ENCODE measurements at regions not wholly inside any gene's neighbourhood (a gene's known extent, or its start where the extent isn't known, plus 50 kb on each side); places are given as distances from the start of the nearest gene placed in this dataset.
A peak's percentile ranks its signal among the peaks of the same experiment; 100 is the strongest.
"Not testable (repeated sequence)": the region's sequence is repeated elsewhere in the genome, so short reads cannot be mapped to it uniquely, and the experiment has no call there.

DNA sequence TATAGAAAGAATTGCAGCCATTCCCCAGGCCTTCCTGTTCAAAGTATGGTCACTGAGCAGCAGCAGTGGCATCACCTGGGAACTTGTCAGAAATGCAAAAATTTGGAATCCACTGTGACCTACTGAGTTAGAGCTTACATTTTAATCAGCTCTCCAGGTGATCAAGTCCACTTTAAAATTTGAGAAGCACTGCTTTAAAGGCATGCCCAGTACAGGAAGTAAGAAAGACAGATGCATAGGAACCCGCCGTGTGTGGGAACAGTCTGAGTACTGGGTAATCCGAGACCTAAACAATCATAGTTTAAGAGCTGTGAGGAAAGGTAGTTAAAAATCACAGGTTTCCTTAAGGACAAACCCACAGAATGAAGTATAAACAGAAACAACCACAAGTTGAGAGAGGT, 462.4 kb downstream of the RAB38 start:
- no peak overlapping the region for H3K9ac ChIP-seq (ENCODE audit: low read length)
- no peaks in the 10 kb centered on the region for H4K20me1 ChIP-seq (ENCODE audit: insufficient read depth, low read depth, low read length)
- H3K27me3 ChIP-seq (ENCODE audit: low read length) = no peaks in the 10 kb centered on the region
- H3K9me2 ChIP-seq (replicated peaks; ENCODE audit: insufficient read depth, low read length) = no peaks in the 10 kb centered on the region
- no peaks in the 10 kb centered on the region for H3K79me2 ChIP-seq (ENCODE audit: low read length)
- H3K4me2 ChIP-seq (ENCODE audit: low read depth, low read length, poor library complexity, severe bottlenecking) = no peak overlapping the region
- no peak overlapping the region for H3K27ac ChIP-seq (ENCODE audit: low read length)
- H2AFZ ChIP-seq (ENCODE audit: low read length) = peak overlapping the region; percentile 15; the same call in 1 of the 2 replicates
- H3K4me1 ChIP-seq (ENCODE audit: low read length) = no peaks in the 10 kb centered on the region
- H3K4me3 ChIP-seq (ENCODE audit: low read length) = no peak overlapping the region
- no peaks in the 10 kb centered on the region for H3K9me3 ChIP-seq (ENCODE audit: low read length)
- H3K36me3 ChIP-seq (ENCODE audit: insufficient read depth, low read length) = no peaks in the 10 kb centered on the region
- DNase-seq = no peak

- Histone ChIP-seq H3K79me2 (ENCODE audit: low read length) (no peaks in the 10 kb centered on the region), H3K27me3 (ENCODE audit: low read length) (no peaks in the 10 kb centered on the region), H2AFZ (ENCODE audit: low read length) (no peak overlapping the region), H3K4me1 (ENCODE audit: low read length) (no peaks in the 10 kb centered on the region), H4K20me1 (ENCODE audit: insufficient read depth, low read depth, low read length) (no peaks in the 10 kb centered on the region), H3K4me3 (ENCODE audit: low read length) (no peak overlapping the region), H3K9me3 (ENCODE audit: low read length) (no peaks in the 10 kb centered on the region), H3K9ac (ENCODE audit: low read length) (no peak overlapping the region), H3K36me3 (ENCODE audit: insufficient read depth, low read length) (no peaks in the 10 kb centered on the region), H3K9me2 (replicated peaks; ENCODE audit: insufficient read depth, low read length) (no peaks in the 10 kb centered on the region), H3K27ac (ENCODE audit: low read length) (no peak overlapping the region), H3K4me2 (ENCODE audit: low read depth, low read length, poor library complexity, severe bottlenecking) (no peak overlapping the region)
- DNase-seq = no peak
Measured at GRCh38 chr11:87712391-87712790, 462.9 kb downstream of the RAB38 start.

GRCh38 chr11:87703589-87703988, 471.7 kb downstream of the RAB38 start:
- H3K9ac ChIP-seq (ENCODE audit: low read length); H2AFZ ChIP-seq (ENCODE audit: low read length); H3K79me2 ChIP-seq (ENCODE audit: low read length); H3K27ac ChIP-seq (ENCODE audit: low read length); H3K4me2 ChIP-seq (ENCODE audit: low read depth, low read length, poor library complexity, severe bottlenecking); H3K27me3 ChIP-seq (ENCODE audit: low read length); H4K20me1 ChIP-seq (ENCODE audit: insufficient read depth, low read depth, low read length); DNase-seq; H3K9me2 ChIP-seq (replicated peaks; ENCODE audit: insufficient read depth, low read length); H3K4me1 ChIP-seq (ENCODE audit: low read length); H3K36me3 ChIP-seq (ENCODE audit: insufficient read depth, low read length); H3K9me3 ChIP-seq (ENCODE audit: low read length); H3K4me3 ChIP-seq (ENCODE audit: low read length): not testable (repeated sequence)

DNA sequence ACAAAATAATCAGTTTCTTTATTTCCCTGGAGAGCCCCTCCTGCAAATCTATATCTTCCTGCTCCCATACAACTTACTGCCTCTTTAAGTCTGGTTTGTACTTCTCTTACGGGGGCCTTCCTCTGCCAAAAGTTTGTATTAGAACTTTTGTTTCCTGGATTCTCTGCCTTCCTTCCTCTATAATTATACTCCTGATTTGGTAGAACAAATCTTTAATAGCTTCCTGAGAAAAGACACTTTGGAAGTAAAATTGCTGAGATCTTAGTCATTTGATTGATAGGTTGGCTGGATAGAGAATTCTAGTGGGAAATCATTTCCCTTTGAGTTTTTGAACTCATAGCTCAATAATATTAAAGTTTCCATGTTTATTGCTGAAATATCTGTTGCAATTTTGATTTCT, 499.2 kb downstream of the RAB38 start:
- H3K4me2 ChIP-seq (ENCODE audit: low read depth, low read length, poor library complexity, severe bottlenecking) = no peak overlapping the region
- H3K27ac ChIP-seq (ENCODE audit: low read length) = no peak overlapping the region
- H3K4me3 ChIP-seq (ENCODE audit: low read length) = no peak overlapping the region
- H3K79me2 ChIP-seq (ENCODE audit: low read length) = no peaks in the 10 kb centered on the region
- H3K27me3 ChIP-seq (ENCODE audit: low read length) = no peaks in the 10 kb centered on the region
- no peak for DNase-seq
- no peak overlapping the region for H2AFZ ChIP-seq (ENCODE audit: low read length)
- H3K9me3 ChIP-seq (ENCODE audit: low read length) = no peaks in the 10 kb centered on the region
- no peaks in the 10 kb centered on the region for H4K20me1 ChIP-seq (ENCODE audit: insufficient read depth, low read depth, low read length)
- no peaks in the 10 kb centered on the region for H3K9me2 ChIP-seq (replicated peaks; ENCODE audit: insufficient read depth, low read length)
- no peak overlapping the region for H3K9ac ChIP-seq (ENCODE audit: low read length)
- no peaks in the 10 kb centered on the region for H3K36me3 ChIP-seq (ENCODE audit: insufficient read depth, low read length)
- H3K4me1 ChIP-seq (ENCODE audit: low read length) = peaks cover under 1% of the 10 kb centered on the region; the same call in 1 of the 2 replicates

DNA sequence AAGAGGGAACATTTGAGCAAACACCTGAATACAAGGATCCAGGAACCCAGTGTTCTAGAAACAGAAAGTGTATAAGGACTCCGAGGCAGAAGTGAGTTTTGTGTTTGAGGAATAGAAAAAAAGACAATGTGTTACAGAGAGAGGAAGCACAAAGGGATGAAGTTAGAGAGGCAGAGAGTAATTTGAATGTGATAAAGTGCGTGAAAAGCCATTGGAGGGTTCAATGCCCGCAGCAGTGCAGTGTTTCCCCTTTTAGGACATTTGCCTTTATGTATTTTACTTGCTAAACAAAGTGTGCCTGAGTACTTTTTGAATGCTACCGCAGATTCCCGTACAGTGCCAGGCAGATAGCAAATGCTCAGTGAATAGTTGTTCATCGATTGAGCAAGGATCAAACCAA, 508.5 kb downstream of the RAB38 start:
- Histone ChIP-seq H3K4me1 (ENCODE audit: low read length) (peaks cover 24% of the 10 kb centered on the region), H3K9me2 (replicated peaks; ENCODE audit: insufficient read depth, low read length) (no peaks in the 10 kb centered on the region), H3K79me2 (ENCODE audit: low read length) (no peaks in the 10 kb centered on the region), H3K9ac (ENCODE audit: low read length) (peak overlapping the region; percentile 17; the same call in 1 of the 2 replicates), H3K9me3 (ENCODE audit: low read length) (no peaks in the 10 kb centered on the region), H3K4me3 (ENCODE audit: low read length) (peak overlapping the region; percentile 32), H4K20me1 (ENCODE audit: insufficient read depth, low read depth, low read length) (no peaks in the 10 kb centered on the region), H2AFZ (ENCODE audit: low read length) (peak overlapping the region; percentile 57), H3K27me3 (ENCODE audit: low read length) (no peaks in the 10 kb centered on the region), H3K4me2 (ENCODE audit: low read depth, low read length, poor library complexity, severe bottlenecking) (peak overlapping the region; percentile 57), H3K36me3 (ENCODE audit: insufficient read depth, low read length) (no peaks in the 10 kb centered on the region), H3K27ac (ENCODE audit: low read length) (peak overlapping the region; percentile 35)
- DNase-seq = peak; percentile 81

GRCh38 chr11:87662287-87662686, 513.0 kb downstream of the RAB38 start:
- H3K9me3 ChIP-seq (ENCODE audit: low read length) = no peaks in the 10 kb centered on the region
- H3K4me1 ChIP-seq (ENCODE audit: low read length) = peaks cover 14% of the 10 kb centered on the region
- no peak overlapping the region for H3K9ac ChIP-seq (ENCODE audit: low read length)
- no peak overlapping the region for H2AFZ ChIP-seq (ENCODE audit: low read length)
- no peak overlapping the region for H3K27ac ChIP-seq (ENCODE audit: low read length)
- no peaks in the 10 kb centered on the region for H3K79me2 ChIP-seq (ENCODE audit: low read length)
- no peaks in the 10 kb centered on the region for H3K36me3 ChIP-seq (ENCODE audit: insufficient read depth, low read length)
- H3K9me2 ChIP-seq (replicated peaks; ENCODE audit: insufficient read depth, low read length) = no peaks in the 10 kb centered on the region
- DNase-seq = no peak
- H4K20me1 ChIP-seq (ENCODE audit: insufficient read depth, low read depth, low read length) = no peaks in the 10 kb centered on the region
- no peak overlapping the region for H3K4me3 ChIP-seq (ENCODE audit: low read length)
- H3K27me3 ChIP-seq (ENCODE audit: low read length) = no peaks in the 10 kb centered on the region
- no peak overlapping the region for H3K4me2 ChIP-seq (ENCODE audit: low read depth, low read length, poor library complexity, severe bottlenecking)

DNA sequence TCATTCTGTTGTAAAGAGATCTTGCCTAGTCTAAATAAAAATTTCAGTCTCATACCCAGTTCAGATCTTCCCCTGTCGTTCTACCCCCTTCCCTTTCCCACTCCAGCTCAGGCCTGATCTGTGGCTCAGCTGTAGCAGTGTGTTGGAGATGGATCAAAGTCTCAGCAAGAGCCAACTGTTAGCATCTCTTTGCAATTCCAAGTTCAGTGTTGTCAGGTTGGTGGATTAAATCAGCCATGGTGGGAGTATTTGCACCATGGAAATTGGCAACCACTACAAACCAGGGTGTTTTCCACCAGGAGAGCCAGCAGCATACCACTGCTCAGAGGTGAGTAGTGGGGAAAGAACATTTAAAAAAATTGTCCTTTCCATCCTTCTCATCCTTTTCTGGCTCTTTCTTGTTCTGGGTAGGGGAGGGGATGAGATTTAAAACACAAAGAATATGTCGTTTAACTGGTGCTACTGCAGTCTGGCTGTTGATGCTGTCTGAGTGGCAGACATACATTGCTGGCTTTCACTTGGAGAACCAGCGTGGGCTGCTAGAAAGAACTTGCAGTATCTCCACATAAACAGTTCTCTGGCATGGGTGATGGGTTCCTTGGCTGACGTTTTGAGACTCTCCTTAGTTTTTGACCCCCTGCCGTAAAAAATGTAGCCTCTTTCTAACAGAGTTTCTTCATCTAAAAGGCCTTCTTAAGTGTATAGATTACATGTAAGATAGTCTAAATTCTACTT, 514.1 kb downstream of the RAB38 start:
- H3K4me1 ChIP-seq (ENCODE audit: low read length) = peaks cover 2% of the 10 kb centered on the region
- H3K79me2 ChIP-seq (ENCODE audit: low read length) = no peaks in the 10 kb centered on the region
- no peak overlapping the region for H2AFZ ChIP-seq (ENCODE audit: low read length)
- H3K9me2 ChIP-seq (replicated peaks; ENCODE audit: insufficient read depth, low read length) = no peaks in the 10 kb centered on the region
- no peak overlapping the region for H3K9ac ChIP-seq (ENCODE audit: low read length)
- H3K27ac ChIP-seq (ENCODE audit: low read length) = no peak overlapping the region
- H3K9me3 ChIP-seq (ENCODE audit: low read length) = no peaks in the 10 kb centered on the region
- H3K4me2 ChIP-seq (ENCODE audit: low read depth, low read length, poor library complexity, severe bottlenecking) = no peak overlapping the region
- H4K20me1 ChIP-seq (ENCODE audit: insufficient read depth, low read depth, low read length) = no peaks in the 10 kb centered on the region
- H3K36me3 ChIP-seq (ENCODE audit: insufficient read depth, low read length) = no peaks in the 10 kb centered on the region
- no peak for DNase-seq
- no peak overlapping the region for H3K4me3 ChIP-seq (ENCODE audit: low read length)
- H3K27me3 ChIP-seq (ENCODE audit: low read length) = no peaks in the 10 kb centered on the region

GRCh38 chr11:87659807-87660206, 515.4 kb downstream of the RAB38 start:
- Histone ChIP-seq H3K4me1 (ENCODE audit: low read length) (no peaks in the 10 kb centered on the region), H3K9me2 (replicated peaks; ENCODE audit: insufficient read depth, low read length) (no peaks in the 10 kb centered on the region), H3K4me3 (ENCODE audit: low read length) (no peak overlapping the region), H2AFZ (ENCODE audit: low read length) (no peak overlapping the region; the same call in 1 of the 2 replicates), H3K36me3 (ENCODE audit: insufficient read depth, low read length) (no peaks in the 10 kb centered on the region), H3K9ac (ENCODE audit: low read length) (no peak overlapping the region), H3K27me3 (ENCODE audit: low read length) (no peaks in the 10 kb centered on the region), H3K4me2 (ENCODE audit: low read depth, low read length, poor library complexity, severe bottlenecking) (no peak overlapping the region), H3K9me3 (ENCODE audit: low read length) (no peaks in the 10 kb centered on the region), H4K20me1 (ENCODE audit: insufficient read depth, low read depth, low read length) (no peaks in the 10 kb centered on the region), H3K79me2 (ENCODE audit: low read length) (no peaks in the 10 kb centered on the region), H3K27ac (ENCODE audit: low read length) (no peak overlapping the region)
- DNase-seq = no peak
